HFF-Myc (cell line): ENCODE measurements at regions not wholly inside any gene's neighbourhood (a gene's known extent, or its start where the extent isn't known, plus 50 kb on each side); places are given as distances from the start of the nearest gene placed in this dataset.

Source experiments
- DNase-seq: peaks from one replicate; pipeline ENCODE4 v3.0.0-alpha.2; 2011; ENCODE audit warnings: low read depth; ENCODE audit errors: extremely low read depth
- H3K4me3 ChIP-seq: replicated peaks from 2 replicates; pipeline ENCODE4 v1.5.1; 2011; ENCODE audit warnings: low read depth, mild to moderate bottlenecking, control low read depth, low read length
- TF ChIP-seq, protein P1 (sequence below): IDR thresholded peaks from 2 replicates; pipeline ENCODE4 v1.5.1; 2012; ENCODE audit warnings: mild to moderate bottlenecking, low read depth, low read length, control low read depth; ENCODE audit errors: missing control alignments

- DNase-seq = no peak
- TF ChIP-seq, protein P1, sequence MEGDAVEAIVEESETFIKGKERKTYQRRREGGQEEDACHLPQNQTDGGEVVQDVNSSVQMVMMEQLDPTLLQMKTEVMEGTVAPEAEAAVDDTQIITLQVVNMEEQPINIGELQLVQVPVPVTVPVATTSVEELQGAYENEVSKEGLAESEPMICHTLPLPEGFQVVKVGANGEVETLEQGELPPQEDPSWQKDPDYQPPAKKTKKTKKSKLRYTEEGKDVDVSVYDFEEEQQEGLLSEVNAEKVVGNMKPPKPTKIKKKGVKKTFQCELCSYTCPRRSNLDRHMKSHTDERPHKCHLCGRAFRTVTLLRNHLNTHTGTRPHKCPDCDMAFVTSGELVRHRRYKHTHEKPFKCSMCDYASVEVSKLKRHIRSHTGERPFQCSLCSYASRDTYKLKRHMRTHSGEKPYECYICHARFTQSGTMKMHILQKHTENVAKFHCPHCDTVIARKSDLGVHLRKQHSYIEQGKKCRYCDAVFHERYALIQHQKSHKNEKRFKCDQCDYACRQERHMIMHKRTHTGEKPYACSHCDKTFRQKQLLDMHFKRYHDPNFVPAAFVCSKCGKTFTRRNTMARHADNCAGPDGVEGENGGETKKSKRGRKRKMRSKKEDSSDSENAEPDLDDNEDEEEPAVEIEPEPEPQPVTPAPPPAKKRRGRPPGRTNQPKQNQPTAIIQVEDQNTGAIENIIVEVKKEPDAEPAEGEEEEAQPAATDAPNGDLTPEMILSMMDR = no peak
- H3K4me3 ChIP-seq = no peak overlapping the region
These were observed 126.4 kb upstream of the MAFB start for GRCh38 chr20:40815156-40816038.

DNA sequence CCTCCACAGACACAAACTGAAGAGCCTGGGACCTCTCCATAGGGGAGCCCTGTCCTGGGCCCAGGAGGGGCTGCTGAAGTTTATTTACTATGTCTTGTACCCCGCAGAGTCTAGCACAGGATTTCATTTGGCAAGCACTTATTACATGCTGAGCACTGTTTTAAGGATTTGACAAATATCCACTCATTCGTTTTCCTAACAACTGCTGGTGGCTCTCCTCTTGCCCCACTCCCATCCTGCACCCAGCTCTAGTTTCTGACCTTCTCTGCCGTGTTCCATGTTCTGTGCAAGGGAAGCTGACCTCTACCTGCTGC lies 127.0 kb upstream of the MAFB start:
- no peak for DNase-seq
- H3K4me3 ChIP-seq = no peak overlapping the region
- TF ChIP-seq, protein P1 = no peak

DNA sequence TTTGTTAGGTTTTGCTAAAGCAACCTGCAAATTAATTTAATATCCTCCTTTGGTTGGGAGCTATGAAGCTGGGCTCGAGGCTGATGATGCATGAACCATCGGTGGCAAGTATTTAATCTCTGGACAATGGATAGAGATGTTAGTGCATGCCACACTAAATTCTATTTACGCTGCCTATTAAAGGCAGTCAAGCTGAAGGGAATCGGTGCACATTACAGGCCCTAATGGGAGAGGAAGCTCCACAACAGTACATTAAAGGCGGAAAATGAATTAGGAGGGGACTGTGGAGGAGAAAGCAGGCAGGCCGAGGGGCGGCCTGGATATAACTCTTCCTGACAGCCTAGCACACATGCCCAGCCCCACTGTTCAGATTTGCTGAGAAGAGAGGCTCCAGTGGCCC lies 132.4 kb upstream of the MAFB start:
- no peak overlapping the region for H3K4me3 ChIP-seq
- no peak for DNase-seq
- TF ChIP-seq, protein P1 = no peak

DNA sequence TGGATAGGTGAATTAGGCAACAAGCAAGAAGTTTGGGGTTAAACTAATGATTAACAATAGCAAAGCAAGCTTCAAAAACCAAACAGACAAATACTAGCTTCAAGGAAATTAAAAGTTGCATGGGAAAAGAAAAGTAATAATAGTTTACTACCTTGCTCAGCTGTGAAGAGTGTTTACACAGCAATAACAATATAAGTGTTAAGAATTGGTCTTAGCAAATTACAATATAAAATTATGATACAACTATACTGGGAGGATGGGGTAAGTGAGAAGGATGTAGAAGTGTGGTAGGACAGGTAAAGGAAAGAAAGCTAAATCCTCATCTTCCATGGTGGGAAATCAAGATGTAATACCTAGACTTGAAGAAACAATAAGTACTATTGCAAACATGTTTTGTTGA lies 137.7 kb upstream of the MAFB start:
- TF ChIP-seq, protein P1 = no peak

DNA sequence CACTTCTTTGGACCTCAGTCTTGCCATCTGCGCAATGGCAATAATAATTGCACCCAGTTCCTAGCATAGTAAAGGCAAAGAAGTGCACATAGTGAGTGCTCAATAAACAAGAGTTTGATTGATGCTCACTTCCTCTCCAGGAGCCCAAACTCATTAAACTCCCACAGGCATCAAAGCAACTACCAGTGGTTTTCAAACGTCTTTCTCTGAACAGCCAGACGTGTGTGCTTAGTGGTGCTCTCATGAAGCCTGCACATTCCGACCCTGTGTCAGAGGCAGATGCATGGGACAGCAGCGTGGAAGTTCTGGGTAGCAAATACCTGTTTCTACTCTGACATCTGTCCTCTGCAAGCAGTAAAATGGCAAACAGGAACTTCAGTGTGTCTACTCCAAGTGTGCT lies 146.3 kb upstream of the MAFB start:
- DNase-seq = no peak
- TF ChIP-seq, protein P1 = no peak
- no peak overlapping the region for H3K4me3 ChIP-seq

More for the DNA sequence above, 137.7 kb upstream of the MAFB start:
- no peak overlapping the region for H3K4me3 ChIP-seq
- no peak for DNase-seq

GRCh38 chr20:40838509-40838908 lies 149.5 kb upstream of the MAFB start:
- H3K4me3 ChIP-seq = no peak overlapping the region
- TF ChIP-seq, protein P1 = no peak
- DNase-seq = no peak
